NAMALWA (cell line): ENCODE measurements at regions not wholly inside any gene's neighbourhood (a gene's known extent, or its start where the extent isn't known, plus 50 kb on each side); places are given as distances from the start of the nearest gene placed in this dataset.
"Not testable (repeated sequence)": the region's sequence is repeated elsewhere in the genome, so short reads cannot be mapped to it uniquely, and the experiment has no call there.

Experiments used
- DNase-seq: peaks from one replicate; pipeline ENCODE4 v3.0.0-alpha.2; 2015; ENCODE audit warnings: low spot score

- DNase-seq = no peak
Observed at GRCh38 chr6:2307799-2308198, 62.4 kb upstream of the GMDS start.

GRCh38 chr6:2305951-2306350, 60.5 kb upstream of the GMDS start:
- DNase-seq = no peak

DNA sequence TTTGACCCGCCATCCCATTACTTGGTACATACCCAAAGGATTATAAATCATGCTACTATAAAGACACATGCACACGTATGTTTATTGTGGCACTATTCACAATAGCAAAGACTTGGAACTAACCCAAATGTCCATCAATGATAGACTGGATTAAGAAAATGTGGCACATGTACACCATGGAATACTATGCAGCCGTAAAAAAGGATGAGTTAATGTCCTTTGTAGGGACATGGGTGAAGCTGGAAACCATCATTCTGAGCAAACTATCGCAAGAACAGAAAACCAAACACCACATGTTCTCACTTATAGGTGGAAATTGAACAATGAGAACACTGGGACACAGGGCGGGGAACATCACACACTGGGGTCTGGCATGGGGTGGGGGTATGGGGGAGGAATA, 57.1 kb upstream of the GMDS start:
- DNase-seq = not testable (repeated sequence)

DNA sequence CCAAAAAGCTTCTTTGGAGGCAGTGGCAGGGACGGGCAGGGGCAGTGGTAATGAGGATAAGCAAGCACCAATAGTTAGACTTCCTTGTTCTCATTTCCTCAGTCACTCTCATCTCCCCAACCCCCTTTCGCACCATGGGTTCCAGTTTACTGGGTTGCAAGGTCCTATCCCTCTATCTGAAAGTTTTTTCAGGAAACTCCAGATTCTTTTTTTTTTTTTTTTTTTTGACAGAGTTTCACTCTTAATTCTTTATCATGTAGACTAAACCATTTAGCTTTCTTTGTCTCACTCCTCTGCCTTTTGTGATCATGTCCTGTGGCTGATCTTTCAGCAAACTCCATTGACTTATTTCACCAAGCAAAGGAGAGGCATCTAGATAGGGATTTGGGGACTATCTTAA, 51.4 kb upstream of the GMDS start:
- no peak for DNase-seq
